AG04450 (cell line): ENCODE measurements at regions not wholly inside any gene's neighbourhood (a gene's known extent, or its start where the extent isn't known, plus 50 kb on each side); places are given as distances from the start of the nearest gene placed in this dataset.
"Not testable (repeated sequence)": the region's sequence is repeated elsewhere in the genome, so short reads cannot be mapped to it uniquely, and the experiment has no call there.

ENCODE experiments used
- CTCF ChIA-PET: fragments of 300-600, 350-600 bp; formaldehyde crosslinking; extraction: SDS; loops from one replicate; lab custom pipeline; 2022; ENCODE audit warnings: antibody characterized with exemption, inconsistent platforms; lab: Charles Lee
- POLR2A ChIA-PET: fragments of 350-600 bp; formaldehyde crosslinking; extraction: SDS; loops from one replicate; lab custom pipeline; 2021; ENCODE audit warnings: antibody characterized with exemption, inconsistent platforms; lab: Yijun Ruan, JAX
- DNase-seq: peaks from one replicate; pipeline ENCODE4 v3.0.0-alpha.2; 2011; ENCODE audit warnings: low read depth, low spot score
- H3K27ac ChIP-seq: one replicate; pipeline ENCODE4 v1.5.1; 2012; ENCODE audit warnings: low read depth, low read length, control low read depth
- H3K27me3 ChIP-seq: one replicate; pipeline ENCODE4 v1.6.0; 2012; ENCODE audit warnings: low read length; ENCODE audit not compliant: control insufficient read depth, insufficient read depth
- H3K4me3 ChIP-seq: 2 replicates; pipeline ENCODE4 v1.5.1; 2011; ENCODE audit warnings: mild to moderate bottlenecking, low read depth, low read length, control low read depth
- H3K9me3 ChIP-seq: 2 replicates; pipeline ENCODE4 v1.5.1; 2012; ENCODE audit warnings: low read length; ENCODE audit not compliant: control insufficient read depth, insufficient read depth
- TF ChIP-seq, protein P1 (sequence below): IDR thresholded peaks from 2 replicates; pipeline ENCODE4 v1.5.1; 2011; ENCODE audit warnings: low read depth, low read length, control low read depth, inconsistent platforms

DNA sequence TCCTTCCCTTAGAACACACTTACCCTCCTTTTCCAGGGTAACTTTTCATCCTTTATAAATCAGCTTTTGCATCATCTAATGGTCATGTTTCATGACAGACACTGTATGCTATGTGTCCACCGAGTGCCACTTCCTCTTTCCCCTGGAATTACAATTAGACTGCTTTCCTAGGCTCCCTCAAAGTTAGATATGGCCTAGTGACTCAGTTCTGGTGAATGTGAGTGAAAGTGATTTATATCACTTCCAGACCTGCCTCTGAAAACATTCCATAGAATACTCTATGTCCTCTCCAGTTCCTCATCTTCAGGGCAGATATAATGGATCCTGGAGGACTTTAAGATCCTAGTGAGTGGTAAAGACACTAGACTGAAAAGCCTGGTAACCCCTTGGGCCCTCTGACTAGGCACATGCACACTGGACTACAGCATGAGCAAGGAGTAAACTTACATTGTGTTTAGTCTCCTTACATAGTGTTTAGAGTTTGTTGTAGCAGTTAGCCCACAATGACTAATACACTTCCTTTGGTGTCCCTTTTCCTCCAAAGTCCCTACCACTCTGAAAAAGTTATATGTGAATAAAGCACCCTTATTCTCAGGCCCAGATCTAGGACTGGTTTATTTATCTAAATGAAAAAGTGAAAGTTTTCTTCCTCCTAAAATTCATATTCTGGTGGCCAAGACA is 59.3 kb downstream of the GPR88 start:
- Histone ChIP-seq H3K9me3 (no peaks in the 10 kb centered on the region), H3K27ac (no peak overlapping the region), H3K27me3 (no peaks in the 10 kb centered on the region), H3K4me3 (no peak overlapping the region)
- DNase-seq: peak; percentile 36
- ChIA-PET POLR2A (interaction anchor here (0.6 kb wide), 1 partner anchor 143 kb away, joined by 4 read pairs; no protein-coding TSS in a partner anchor), CTCF (interaction anchor here (0.7 kb wide), 1 partner anchor 23 kb away, joined by 3 read pairs; no protein-coding TSS in a partner anchor)
- TF ChIP-seq, protein P1, sequence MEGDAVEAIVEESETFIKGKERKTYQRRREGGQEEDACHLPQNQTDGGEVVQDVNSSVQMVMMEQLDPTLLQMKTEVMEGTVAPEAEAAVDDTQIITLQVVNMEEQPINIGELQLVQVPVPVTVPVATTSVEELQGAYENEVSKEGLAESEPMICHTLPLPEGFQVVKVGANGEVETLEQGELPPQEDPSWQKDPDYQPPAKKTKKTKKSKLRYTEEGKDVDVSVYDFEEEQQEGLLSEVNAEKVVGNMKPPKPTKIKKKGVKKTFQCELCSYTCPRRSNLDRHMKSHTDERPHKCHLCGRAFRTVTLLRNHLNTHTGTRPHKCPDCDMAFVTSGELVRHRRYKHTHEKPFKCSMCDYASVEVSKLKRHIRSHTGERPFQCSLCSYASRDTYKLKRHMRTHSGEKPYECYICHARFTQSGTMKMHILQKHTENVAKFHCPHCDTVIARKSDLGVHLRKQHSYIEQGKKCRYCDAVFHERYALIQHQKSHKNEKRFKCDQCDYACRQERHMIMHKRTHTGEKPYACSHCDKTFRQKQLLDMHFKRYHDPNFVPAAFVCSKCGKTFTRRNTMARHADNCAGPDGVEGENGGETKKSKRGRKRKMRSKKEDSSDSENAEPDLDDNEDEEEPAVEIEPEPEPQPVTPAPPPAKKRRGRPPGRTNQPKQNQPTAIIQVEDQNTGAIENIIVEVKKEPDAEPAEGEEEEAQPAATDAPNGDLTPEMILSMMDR: no peak

DNA sequence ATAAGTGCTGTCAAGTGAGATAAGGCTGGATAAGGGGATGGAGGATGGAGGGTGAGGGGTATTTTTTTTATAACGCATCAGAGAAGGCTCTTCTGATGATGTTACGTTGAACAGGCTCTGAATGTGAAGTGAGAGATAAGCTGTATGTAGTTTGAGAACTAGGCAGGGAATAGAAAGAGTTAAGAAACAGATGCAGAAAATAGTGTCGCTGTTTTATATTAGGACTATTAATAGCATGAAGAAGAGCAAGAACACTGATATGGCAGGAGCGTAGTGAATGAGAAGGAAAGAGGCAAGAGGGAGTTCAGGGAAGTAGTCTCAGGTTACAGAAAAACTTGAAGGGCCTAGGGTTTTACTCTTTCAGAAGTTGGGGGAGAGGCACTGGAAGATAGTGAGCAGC is 59.8 kb downstream of the GPR88 start:
- TF ChIP-seq, protein P1: no peak
- H3K4me3 ChIP-seq: no peak overlapping the region
- CTCF ChIA-PET: interaction anchor here (0.7 kb wide), 1 partner anchor 22 kb away, joined by 3 read pairs; no protein-coding TSS in a partner anchor
- H3K27ac ChIP-seq: no peak overlapping the region
- POLR2A ChIA-PET: interaction anchor here (0.6 kb wide), 1 partner anchor 143 kb away, joined by 4 read pairs; no protein-coding TSS in a partner anchor
- no peaks in the 10 kb centered on the region for H3K9me3 ChIP-seq
- no peaks in the 10 kb centered on the region for H3K27me3 ChIP-seq
- no peak for DNase-seq

DNA sequence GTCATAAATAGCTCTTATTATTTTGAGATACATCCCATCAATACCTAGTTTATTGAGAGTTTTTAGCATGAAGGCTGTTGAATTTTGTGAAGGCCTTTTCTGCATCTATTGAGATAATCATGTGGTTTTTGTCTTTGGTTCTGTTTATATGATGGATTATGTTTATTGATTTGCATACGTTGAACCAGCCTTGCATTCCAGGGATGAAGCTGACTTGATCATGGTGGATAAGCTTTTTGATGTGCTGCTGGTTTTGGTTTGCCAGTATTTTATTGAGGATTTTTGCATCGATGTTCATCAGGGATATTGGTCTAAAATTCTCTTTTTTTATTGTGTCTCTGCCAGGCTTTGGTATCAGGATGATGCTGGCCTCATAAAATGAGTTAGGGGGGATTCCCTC is 62.4 kb downstream of the GPR88 start:
- H3K27ac ChIP-seq, POLR2A ChIA-PET, H3K4me3 ChIP-seq, DNase-seq, H3K9me3 ChIP-seq, H3K27me3 ChIP-seq, CTCF ChIA-PET: not testable (repeated sequence)

DNA sequence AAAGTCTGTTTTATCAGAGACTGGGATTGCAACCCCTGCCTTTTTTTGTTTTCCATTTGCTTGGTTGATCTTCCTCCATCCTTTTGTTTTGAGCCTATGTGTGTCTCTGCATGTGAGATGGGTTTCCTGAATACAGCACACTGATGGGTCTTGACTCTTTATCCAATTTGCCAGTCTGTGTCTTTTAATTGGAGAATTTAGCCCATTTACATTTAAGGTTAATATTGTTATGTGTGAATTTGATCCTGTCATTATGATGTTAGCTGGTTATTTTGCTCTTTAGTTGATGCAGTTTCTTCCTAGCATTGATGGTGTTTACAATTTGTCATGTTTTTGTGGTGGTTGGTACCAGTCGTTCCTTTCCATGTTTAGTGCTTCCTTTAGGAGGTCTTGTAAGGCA is 64.1 kb downstream of the GPR88 start:
- DNase-seq, H3K27me3 ChIP-seq, H3K27ac ChIP-seq, H3K4me3 ChIP-seq, CTCF ChIA-PET, POLR2A ChIA-PET, H3K9me3 ChIP-seq: not testable (repeated sequence)

DNA sequence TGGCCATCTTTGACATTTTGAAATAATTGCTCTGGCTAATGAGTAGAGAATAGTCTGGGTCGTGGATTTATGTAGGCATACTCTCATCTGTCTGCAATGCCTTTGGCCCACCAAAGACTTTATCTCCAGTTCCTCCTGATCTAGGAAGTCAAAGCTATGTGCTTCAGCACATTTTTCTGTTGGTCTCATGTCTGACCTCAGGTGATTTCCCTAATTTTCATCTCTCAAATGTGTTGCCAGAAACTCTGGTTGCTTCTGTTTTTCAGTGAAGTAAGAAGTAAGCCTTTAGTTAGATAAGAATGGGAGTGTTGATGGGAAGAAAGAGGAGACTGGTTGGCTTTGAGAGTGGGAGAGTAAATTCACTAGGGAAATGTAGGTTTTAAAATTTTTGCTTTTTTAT is 66.4 kb downstream of the GPR88 start:
- TF ChIP-seq, protein P1: no peak
- 0 out of 2 replicates have a peak, but pooled peaks cover 4% of the 10 kb centered on the region for H3K9me3 ChIP-seq
- POLR2A ChIA-PET: no interaction called here
- H3K27me3 ChIP-seq: no peaks in the 10 kb centered on the region
- no peak overlapping the region for H3K27ac ChIP-seq
- DNase-seq: no peak
- CTCF ChIA-PET: interaction anchor here (3.8 kb wide), 1 partner anchor 263 kb away, joined by 57 read pairs; no protein-coding TSS in a partner anchor
- H3K4me3 ChIP-seq: no peak overlapping the region

DNA sequence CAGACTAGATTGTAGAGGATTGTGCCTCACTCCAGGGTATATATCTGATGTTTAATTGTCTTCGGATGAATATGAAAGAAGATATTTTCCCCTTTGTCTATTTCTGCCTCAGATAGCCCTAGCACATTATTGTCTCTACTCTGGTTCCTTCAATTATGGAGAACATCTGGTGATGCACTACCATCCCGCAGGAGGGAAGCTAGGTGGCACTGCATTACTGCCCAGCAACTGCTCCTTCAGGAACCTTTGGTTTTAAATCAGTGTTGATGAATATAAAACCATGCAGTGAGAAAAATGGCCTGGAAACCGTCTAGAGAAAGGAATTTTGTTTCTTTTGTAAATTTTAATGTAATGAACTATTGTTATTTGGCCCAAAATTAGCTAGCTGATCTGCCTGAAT is 68.5 kb downstream of the GPR88 start:
- TF ChIP-seq, protein P1: peak; percentile 84
- DNase-seq: no peak
- CTCF ChIA-PET: interaction anchor here (0.7 to 3.8 kb wide), 15 partner anchors 10 to 261 kb away, joined by 3 to 57 read pairs (median 4); partner anchors contain the start of gene VCAM1
- no peak overlapping the region for H3K27ac ChIP-seq
- no peak overlapping the region for H3K4me3 ChIP-seq
- POLR2A ChIA-PET: no interaction called here
- 0 out of 2 replicates have a peak, but pooled peaks cover 4% of the 10 kb centered on the region for H3K9me3 ChIP-seq
- H3K27me3 ChIP-seq: no peaks in the 10 kb centered on the region
